Pancreas (tissue), 10 donors: ENCODE measurements at regions not wholly inside any gene's neighbourhood (a gene's known extent, or its start where the extent isn't known, plus 50 kb on each side); places are given as distances from the start of the nearest gene placed in this dataset.

Experiments
- ATAC-seq, 4 donors: fragments of 200-7000 bp; cut with Tn5 transposase; one replicate each; pipeline versions ENCODE4 v1.8.0 to v1.9.1; 2020; ENCODE audit warnings: mild to moderate bottlenecking in 4 of 4, moderate library complexity in 4 of 4
- DNase-seq, 6 donors: peaks; one replicate each; pipeline ENCODE4 v3.0.0-alpha.2; 2020
- FAIRE-seq: peaks from 2 replicates; lab custom pipeline; 2012; peaks lifted over from hg19 to GRCh38; lab: Jason Lieb, UNC
- H3K27ac ChIP-seq, 4 donors: fragments of 200-600 bp; sonication (generic); 1 replicate in 3 of 4; 2 replicates in 1 of 4; pipeline versions ENCODE4 v1.5.0 to v1.8.0; 2020
- H3K27me3 ChIP-seq, 4 donors: fragments of 200-600 bp; one replicate each; pipeline ENCODE4 v1.8.0; 2021
- H3K36me3 ChIP-seq, 3 donors: fragments of 200-600 bp; sonication (generic) in 1 of 3; one replicate each; pipeline versions ENCODE4 v1.5.0 to v1.8.0; 2020 to 2021
- H3K4me1 ChIP-seq, 3 donors: fragments of 200-600 bp; one replicate each; pipeline ENCODE4 v1.8.0; 2021
- H3K4me3 ChIP-seq, 4 donors: fragments of 200-600 bp; sonication (generic) in 2 of 4; one replicate each; pipeline versions ENCODE4 v1.5.0 to v1.8.0; 2020 to 2021
- H3K9me3 ChIP-seq, 4 donors: fragments of 200-600 bp; one replicate each; pipeline ENCODE4 v1.8.0; 2021
- WGBS, 2 donors: extraction: QIAGEN DNeasy Blood & Tissue Kit; methylation state at CpG; one replicate each; pipeline ENCODE4 v1.1.7; 2013; 5-methylcytosine and 5-hydroxymethylcytosine counted together
- intact Hi-C, 3 donors: fragments of 100-400 bp; cut with DNase I; formaldehyde crosslinking; loops; one replicate each; pipeline versions ENCODE4 v1.11.1 to v1.14.2; 2022
- TF ChIP-seq, protein P1 (sequence below), 4 donors: fragments of 200-600 bp; sonication (generic) in 3 of 4; IDR thresholded peaks; one replicate each; pipeline versions ENCODE4 v1.5.0 to v1.8.0; 2021; ENCODE audit warnings: antibody characterized with exemption in 4 of 4
- donor health status: healthy with polysubstance abuse.
- donor health status: DM: no; HTN: no; CAD: no; lungs with moderate emphysema.
- donor health status: DM: no; HTN: no; CAD: no.
- donor health status: control.
- donor health status: control.
- donor health status: Bipolar disorder and iron deficiency.
- donor health status: DM: yes; HTN: yes; CAD: no.
- donor health status: DM: no; HTN: no; CAD: no.
- donor health status: DM: no; HTN: no; CAD: no.
- donor health status: DM: yes; HTN: yes; CAD: no.

DNA sequence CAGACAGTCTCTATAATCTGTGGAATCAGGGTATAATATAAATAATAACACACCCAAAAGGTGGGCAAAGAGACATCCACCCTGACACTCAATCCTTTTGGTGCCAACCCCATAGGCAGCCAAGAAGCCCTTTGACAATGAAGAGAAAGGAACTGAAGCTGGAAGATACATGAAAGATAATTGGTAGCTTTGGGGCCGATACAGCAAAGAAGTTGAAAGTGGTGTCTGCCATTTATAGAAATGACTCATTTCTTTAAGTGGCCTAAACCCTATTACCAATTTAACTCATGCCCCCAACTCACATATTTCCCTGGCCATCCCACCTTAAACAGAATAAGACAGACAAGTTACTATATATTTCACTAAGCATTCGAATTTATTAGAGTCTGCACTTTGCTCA is 167.0 kb downstream of the ZC3H11B start:
- peaks cover 0 to 5% (median 4%) of the 10 kb centered on the region in 3 donors for H3K4me1 ChIP-seq
- no peak for FAIRE-seq

DNA sequence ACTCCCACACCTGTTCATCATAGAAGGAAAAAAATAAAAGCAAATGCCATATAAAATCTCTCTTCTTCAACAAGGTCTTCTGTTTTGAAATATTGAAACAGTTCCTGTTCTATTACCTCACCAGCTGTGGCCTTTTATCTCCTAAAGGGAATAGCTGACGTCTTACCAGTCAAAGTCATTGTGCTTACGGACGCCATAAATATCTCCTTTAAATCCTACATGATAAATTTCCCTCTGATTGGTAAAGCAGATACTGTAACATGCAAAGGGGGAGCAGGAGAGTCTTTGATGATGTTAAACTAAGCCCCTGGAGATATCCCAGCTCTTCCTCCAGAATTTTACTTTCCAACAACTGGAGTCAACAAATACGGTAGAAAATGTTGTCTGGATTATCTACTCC is 168.4 kb downstream of the ZC3H11B start:
- Histone ChIP-seq H3K27ac (no peak overlapping the region), H3K36me3 (no peaks in the 10 kb centered on the region), H3K4me3 (no peak overlapping the region), H3K9me3 (no peaks in the 10 kb centered on the region), H3K27me3 (no peaks in the 10 kb centered on the region), H3K4me1 (peaks cover 0 to 5% (median 4%) of the 10 kb centered on the region in 3 donors)
- 84 to 91% methylated on average over 4 of the region's 4 CpGs for WGBS, 2 donors
- ATAC-seq: no peak
- DNase-seq: no peak
- TF ChIP-seq, protein P1, sequence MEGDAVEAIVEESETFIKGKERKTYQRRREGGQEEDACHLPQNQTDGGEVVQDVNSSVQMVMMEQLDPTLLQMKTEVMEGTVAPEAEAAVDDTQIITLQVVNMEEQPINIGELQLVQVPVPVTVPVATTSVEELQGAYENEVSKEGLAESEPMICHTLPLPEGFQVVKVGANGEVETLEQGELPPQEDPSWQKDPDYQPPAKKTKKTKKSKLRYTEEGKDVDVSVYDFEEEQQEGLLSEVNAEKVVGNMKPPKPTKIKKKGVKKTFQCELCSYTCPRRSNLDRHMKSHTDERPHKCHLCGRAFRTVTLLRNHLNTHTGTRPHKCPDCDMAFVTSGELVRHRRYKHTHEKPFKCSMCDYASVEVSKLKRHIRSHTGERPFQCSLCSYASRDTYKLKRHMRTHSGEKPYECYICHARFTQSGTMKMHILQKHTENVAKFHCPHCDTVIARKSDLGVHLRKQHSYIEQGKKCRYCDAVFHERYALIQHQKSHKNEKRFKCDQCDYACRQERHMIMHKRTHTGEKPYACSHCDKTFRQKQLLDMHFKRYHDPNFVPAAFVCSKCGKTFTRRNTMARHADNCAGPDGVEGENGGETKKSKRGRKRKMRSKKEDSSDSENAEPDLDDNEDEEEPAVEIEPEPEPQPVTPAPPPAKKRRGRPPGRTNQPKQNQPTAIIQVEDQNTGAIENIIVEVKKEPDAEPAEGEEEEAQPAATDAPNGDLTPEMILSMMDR (IDR thresholded peaks at IDR 0.05): no peak
- intact Hi-C loops: no loop called here
- FAIRE-seq: no peak

More for the DNA sequence above, 167.0 kb downstream of the ZC3H11B start:
- 86 to 95% methylated on average over 2 of the region's 2 CpGs for WGBS, 2 donors
- ATAC-seq (no peak), DNase-seq (no peak)
- no peaks in the 10 kb centered on the region for H3K36me3 ChIP-seq
- no peaks in the 10 kb centered on the region for H3K9me3 ChIP-seq
- H3K27me3 ChIP-seq: no peaks in the 10 kb centered on the region
- intact Hi-C loops: no loop called here
- H3K4me3 ChIP-seq: no peak overlapping the region
- no peak overlapping the region for H3K27ac ChIP-seq
- TF ChIP-seq, protein P1 (IDR thresholded peaks at IDR 0.05): no peak

DNA sequence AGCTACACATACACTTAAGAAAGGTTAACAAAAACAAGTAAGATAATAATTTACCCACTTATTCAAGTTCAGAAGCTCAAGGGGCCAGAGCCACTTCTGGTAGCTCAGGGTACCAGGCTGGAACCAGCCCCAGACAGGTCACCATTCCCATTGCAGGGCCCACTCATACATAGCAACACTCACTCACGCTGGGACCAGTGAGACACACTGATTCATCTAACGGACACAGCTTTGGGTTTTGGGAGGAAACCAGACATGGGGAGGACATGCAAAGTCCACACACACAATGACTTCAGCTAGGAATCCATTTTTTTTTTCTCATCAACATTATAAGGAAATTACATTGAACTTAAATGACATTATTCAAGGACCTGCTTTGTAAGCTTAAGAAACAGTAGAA is 169.1 kb downstream of the ZC3H11B start:
- Histone ChIP-seq H3K4me1 (peaks cover 0 to 5% (median 4%) of the 10 kb centered on the region in 3 donors), H3K4me3 (no peak overlapping the region), H3K27me3 (no peaks in the 10 kb centered on the region), H3K9me3 (no peaks in the 10 kb centered on the region), H3K36me3 (no peaks in the 10 kb centered on the region), H3K27ac (no peak overlapping the region)
- 86 to 96% methylated on average over 2 of the region's 2 CpGs for WGBS, 2 donors
- no peak for ATAC-seq
- intact Hi-C loops: no loop called here
- TF ChIP-seq, protein P1 (IDR thresholded peaks at IDR 0.05): no peak
- FAIRE-seq: no peak
- no peak for DNase-seq

DNA sequence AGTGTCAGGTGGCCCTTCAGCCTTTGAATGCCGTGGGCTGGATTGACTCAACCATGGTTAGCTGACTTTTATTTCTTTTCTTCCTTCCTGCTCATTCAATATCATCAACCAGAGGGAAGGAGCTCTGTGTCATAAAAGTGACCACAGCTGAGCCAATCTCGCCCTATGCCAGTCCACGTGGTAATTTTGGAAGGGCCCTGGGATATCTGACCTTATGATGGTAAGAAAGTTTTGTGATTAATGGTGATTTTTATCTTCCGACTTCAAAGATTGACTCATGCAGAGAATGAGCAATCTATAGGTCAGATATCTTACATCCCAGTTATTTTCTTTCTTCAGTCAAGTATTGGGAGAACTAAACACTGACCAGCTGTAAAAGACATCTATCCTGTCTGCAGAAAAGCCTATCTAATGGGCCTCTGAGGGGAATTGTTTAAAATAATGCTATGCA is 170.3 kb downstream of the ZC3H11B start:
- WGBS, 2 donors: 66% methylated on average over 4 of the region's 4 CpGs
- Histone ChIP-seq H3K27ac (peak overlapping the region in 1 of 4 donors; percentile 23), H3K4me3 (no peak overlapping the region), H3K36me3 (no peaks in the 10 kb centered on the region), H3K4me1 (peaks cover 0 to 5% (median 4%) of the 10 kb centered on the region in 3 donors), H3K27me3 (no peaks in the 10 kb centered on the region), H3K9me3 (no peaks in the 10 kb centered on the region)
- DNase-seq (no peak), FAIRE-seq (no peak), ATAC-seq (peak in 2 of 4 donors; percentile 42 to 47)
- intact Hi-C loops: no loop called here
- TF ChIP-seq, protein P1 (IDR thresholded peaks at IDR 0.05): no peak

DNA sequence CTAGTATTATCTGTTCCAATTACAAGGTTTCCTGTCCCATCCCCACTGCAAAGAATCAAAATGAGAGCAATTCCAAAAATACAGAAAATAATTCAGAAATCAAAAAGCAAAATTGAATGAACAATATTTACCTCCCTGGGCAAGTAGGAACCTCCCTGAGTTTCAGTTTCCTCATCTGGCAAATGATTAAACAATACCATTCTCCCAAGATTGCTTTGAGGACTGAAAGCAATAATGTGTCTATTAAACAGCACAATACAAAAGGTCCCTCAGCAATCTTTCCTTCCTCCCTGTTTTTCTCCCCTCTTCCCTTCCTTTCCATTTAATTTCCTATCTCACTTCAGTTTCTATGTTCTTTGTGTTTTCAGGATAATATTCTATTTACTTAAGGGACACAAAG is 171.0 kb downstream of the ZC3H11B start:
- no peaks in the 10 kb centered on the region for H3K27me3 ChIP-seq
- DNase-seq (no peak), ATAC-seq (peak in 3 of 4 donors; percentile 47 to 84 (median 79)), FAIRE-seq (no peak)
- no peaks in the 10 kb centered on the region for H3K9me3 ChIP-seq
- TF ChIP-seq, protein P1 (IDR thresholded peaks at IDR 0.05): no peak
- no peaks in the 10 kb centered on the region for H3K36me3 ChIP-seq
- H3K4me3 ChIP-seq: no peak overlapping the region
- intact Hi-C loops: no loop called here
- peaks cover 0 to 5% (median 4%) of the 10 kb centered on the region in 3 donors for H3K4me1 ChIP-seq
- peak overlapping the region in 2 of 4 donors; percentile 6 to 23 for H3K27ac ChIP-seq
